C1 segment of cervical spinal cord (tissue), 14 donors: ENCODE measurements at regions not wholly inside any gene's neighbourhood (a gene's known extent, or its start where the extent isn't known, plus 50 kb on each side); places are given as distances from the start of the nearest gene placed in this dataset.

Source experiments
- DNase-seq, 14 donors: peaks; one replicate each; lab custom pipeline; 2025; lab: John Stamatoyannopoulos, UW

DNA sequence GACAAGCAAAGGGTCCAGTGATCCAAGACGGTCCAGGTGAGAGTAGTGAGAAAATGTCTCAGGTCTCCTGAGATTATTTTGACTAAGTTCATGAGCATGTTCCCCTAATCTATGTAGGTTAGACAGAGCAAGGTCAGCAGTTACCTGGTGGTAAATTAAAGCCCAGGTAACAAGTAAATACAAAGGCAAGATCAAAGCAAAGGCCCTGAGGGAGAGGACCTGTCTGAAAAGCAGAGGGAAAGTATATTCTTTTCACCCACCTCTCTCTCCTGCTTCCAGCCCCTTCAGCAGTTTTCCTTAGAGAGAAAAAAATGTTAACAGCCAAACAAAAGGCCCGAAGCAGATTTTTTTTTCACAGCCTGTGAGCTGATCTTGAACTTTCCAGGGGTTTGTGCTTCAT, 302.7 kb downstream of the MAP2K6 start:
- DNase-seq: no peak

DNA sequence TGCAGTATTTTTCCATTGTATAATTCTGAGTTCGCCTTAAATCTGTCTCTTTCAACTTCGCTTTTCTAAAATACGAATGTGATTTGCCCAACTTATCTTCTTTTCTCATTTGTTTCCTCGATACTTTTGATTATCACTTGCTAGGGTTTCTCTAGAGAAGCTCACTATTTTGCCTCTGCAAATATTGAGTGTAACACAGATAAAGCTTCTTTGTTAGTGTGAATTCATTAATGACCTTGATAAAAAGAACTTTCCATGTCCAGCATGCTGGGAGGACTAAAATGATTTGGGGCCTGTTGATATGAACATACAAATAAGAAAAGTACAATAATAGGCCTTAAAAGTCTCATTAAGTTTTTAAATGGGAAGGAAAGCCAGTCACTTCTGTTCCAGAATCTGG, 303.3 kb downstream of the MAP2K6 start:
- DNase-seq: no peak

DNA sequence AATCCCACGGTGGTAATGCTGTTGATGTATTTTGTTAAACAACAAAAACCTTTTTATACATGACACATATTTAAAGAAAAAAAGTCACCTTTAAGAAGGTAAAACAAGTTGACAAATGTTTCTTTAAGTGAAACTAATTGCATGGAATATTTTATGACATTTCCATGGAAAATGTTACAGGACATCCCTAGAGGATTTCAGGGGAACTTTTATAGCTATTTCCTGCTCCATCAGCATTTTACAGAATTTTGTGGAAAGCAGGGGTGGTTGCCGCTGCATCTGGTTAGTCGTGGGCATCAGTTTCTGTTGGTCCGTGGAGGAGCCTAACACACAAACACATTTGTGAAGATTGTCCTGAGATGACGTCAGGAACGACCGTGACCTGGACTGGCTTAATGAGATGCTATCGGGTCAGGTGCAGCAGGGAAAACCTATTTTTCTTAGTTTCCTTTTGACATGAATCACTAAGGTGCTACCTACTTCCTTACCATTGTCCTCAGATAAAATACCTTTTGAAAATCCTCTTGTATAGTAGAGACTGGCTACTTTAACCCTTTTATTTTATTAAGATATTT, 305.1 kb downstream of the MAP2K6 start:
- no peak for DNase-seq

DNA sequence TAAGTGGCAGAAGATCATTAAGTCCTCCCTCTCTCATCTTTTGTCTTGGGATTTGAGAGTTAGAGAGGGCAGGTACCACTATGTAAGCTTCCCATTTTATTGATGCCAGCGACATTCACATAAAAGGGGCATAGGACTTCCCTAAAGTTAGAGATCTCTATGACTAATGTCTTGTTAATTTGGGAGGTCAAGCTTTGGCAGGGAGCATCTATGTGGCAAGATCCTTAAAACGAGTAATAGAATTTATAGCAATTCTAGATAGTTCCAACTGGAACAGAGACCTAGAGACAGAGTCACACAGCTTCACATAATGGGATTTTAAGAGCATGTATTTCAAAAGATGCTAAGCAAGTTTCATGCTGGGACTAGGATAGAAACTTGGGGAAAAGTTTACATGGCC, 308.0 kb downstream of the MAP2K6 start:
- no peak for DNase-seq

DNA sequence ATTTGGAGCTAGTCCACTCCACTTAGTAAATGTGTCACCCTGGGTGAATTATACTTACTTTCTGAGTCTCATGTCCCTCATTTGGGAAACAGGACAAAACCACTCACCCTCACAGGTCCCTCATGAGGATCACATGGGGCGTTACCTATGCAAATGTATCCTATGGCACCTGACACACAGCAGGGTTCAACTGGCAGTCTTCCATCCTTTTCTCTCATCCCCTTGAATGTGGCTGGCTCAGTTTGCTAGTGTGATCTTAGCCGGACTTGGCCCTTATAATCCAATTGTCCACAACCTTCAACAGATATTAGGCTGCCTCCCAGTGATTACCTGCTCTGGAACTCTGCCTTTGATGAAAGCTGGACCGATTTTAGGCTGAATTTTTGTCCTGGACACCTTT, 308.8 kb downstream of the MAP2K6 start:
- DNase-seq: no peak

DNA sequence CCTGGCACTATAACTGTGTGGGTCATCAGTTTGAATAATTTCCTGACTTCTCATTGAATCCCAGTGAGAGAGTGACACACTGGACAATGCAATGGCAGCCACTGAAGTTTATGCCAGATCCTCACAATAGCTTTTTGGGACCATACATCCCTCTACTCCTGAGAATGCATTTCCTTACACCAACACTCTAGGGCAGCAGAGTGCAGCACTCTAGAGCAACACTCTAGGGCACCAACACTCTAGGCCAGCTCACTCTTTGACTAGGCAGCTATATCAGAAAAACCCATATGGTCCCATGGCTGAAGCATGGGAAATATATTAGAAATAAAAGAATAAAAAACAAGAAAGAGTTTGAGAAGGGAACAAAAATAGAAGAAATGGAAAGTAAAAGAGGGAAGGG, 309.2 kb downstream of the MAP2K6 start:
- no peak for DNase-seq

DNA sequence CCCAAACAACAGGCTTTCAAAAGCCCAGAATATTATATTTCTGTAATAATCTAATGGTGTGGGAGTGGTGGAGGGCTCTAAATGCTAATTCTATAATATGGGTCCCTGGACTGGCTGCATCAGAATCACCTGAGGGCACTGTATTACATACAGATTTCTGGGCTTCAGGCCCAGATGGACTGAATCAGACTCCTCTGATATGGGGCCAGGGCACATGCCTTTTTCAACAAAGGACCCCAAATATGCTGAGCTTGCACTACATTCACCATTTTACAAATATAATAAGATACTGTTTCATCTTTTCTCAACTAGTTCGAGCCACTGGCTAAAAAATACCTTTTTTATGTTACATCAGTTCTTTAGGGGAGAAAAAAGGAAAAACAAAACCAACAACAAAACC, 309.7 kb downstream of the MAP2K6 start:
- no peak for DNase-seq

DNA sequence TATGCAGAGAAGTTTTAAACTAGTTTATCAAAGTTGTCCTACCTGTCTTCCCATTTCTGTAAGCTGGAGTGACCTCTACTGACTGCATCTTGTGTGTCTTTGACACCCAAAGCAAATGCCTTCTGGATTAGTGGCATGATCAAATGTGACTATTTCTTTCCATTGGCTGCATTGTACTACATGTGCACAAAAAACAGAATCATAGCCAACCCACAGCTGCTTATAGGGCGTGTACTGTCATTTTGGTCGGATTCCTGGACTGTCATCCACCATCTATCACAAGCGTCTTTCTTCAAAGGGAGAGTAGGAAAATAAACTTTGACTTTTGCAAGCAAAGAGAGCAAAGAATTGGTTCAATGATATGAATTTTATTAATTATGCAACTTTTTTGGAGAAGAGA, 310.6 kb downstream of the MAP2K6 start:
- no peak for DNase-seq

DNA sequence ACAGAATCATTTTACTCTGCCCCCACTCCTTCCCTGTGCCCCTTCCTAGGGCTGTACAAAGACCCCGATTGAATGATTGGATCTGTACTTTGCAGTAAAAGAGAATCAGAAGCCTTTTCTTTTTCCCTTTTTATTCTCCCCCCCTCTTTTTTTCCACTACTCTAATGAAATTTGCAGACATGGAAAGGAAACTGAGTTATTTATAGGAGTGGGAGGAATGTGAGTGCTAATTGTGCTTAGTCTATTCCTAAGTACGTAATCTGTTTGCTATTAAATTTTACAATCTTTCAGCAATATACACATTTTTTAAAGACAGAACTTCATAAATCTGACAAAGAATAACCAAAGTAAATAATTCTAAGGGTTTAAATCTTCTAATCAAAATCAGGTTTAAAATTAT, 314.3 kb downstream of the MAP2K6 start:
- no peak for DNase-seq

DNA sequence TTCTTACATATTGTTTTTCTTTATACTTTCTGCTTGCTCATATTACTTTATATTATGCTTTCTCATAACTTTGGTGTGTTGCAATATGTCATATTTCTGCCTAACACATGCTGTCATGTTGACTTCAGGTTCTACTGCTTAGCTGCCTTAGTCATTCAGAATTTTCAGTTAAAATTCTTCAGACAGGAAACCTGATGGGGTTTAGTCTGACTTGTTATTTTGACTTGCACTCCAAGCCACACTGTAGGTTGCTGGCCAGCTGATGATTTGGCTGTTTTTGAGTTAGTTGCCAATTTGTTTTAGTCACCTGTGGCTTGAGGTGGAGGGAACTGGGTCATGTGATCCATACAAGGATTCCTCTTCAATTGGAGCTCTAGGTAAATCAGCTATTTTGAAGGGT, 315.4 kb downstream of the MAP2K6 start:
- no peak for DNase-seq

DNA sequence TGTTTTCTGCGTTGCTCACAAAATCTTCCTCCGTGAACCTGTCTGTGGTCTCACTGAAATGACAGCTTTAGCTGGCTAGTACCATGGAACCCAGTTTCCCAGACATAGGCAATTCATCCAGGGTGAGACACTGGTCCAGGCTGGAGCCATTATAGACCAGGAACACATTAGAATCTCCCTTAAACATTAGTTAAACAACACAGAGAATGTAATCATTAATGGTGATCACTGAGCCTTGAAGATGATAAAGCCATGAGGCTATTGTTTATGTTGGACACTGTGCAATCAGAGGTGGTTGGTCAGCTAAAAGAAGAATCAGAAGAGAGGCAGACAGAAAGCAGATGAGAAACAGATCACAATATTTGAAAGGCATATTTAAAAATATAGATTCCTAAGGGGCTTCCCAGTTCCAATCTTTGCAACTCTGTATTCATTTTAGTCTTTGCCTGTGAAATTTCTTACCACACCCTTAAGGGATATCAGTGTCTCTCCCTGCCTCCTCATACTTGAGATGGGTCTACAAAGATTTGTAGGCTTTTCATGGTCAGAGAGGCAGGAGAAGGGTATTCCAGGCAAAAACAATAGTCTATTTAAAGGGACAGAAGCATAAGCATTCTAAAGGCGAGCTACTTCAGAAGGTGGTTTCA, 317.9 kb downstream of the MAP2K6 start:
- no peak for DNase-seq

DNA sequence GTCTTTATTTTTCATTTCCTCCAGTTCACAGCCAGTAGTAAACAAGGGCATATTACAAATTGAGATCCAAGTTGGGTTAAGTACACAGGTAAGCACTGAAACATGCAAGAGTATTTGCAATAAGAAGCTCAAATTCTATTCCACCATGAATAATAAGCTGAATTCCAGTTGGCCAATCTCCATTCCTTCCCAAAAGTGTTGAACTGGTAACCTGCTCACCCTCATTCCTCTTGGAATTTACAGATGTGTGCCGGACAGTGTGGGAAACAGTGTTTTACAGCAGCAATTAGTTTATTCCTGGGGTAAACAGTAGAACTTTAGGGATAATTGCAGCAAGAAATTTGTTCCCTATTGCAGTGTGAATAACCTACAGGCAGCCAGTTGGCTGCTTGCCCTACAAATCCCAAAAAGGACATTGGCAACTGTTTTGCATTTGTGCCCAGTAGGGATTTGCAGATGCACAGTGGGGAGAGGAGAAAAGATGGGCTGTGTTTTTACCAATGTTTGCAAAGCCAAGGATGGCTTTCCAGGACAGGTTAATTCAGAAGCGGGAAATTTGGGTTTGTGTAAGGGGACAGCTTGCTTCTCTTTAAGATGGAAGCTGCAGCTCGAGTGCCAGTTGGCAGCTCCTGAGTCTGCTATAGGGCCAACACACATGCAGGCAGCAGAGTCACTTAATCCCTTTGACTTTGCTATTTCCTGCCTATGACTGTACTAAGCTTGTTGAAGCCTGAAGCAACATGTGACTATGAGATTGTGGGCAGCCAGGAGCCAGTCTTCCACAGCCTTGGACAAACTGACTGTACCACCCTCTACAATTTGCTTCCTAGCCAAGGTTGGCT, 318.9 kb downstream of the MAP2K6 start:
- peak in 1 of 14 donors; percentile 28 for DNase-seq

DNA sequence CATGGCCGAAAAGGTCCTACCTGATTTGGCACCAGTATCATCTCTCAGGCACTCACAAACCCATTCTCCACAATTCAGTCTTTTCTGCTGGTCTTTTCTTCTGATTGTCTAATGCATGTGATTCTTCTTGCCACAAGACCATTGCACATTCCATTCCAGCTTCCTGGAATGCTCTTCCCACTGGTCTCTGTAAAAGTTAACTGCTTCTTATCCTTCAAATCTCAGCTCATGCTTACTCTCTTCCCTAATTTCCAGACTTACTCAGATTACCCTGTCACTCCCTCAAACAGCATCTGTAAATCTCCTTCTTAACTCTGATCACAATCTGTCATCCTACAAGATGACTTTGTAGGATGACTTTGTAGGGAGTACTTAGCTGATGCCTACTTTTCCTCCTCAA, 320.2 kb downstream of the MAP2K6 start:
- DNase-seq: no peak

DNA sequence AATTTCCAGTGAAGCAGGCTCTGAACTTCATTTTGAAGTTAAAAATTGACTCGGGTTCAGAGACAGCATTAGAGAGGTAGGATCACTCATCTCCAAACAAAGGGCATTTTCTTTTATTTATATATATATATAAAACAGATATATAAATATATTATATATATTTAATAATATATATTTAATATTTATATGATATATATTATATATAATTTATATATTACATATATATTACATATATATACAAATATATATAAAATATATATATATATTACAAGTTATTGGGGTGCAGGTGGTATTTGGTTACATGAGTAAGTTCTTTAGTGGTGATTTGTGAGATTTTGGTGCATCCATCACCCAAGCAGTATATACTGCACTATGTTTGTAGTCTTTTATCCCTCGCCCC, 320.8 kb downstream of the MAP2K6 start:
- no peak for DNase-seq

DNA sequence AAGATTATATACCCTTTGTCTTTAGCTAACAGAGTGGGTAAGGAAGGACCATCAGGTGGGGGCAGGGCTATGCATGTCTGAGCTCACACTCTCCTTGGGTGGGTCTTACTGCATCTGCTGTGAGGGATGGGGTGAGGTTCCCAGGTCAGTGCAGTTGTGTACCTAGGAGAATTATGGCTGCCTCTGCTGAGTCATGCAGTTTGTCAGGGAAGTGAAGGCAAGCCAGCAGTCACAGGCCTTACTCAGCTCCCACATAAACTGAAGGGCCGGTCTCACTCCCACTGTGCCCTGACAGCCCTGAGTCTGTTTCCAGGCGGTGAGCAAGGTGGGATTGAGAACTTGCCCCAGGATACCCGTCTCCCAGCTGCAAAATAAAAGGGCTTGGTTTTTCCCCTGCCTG, 328.6 kb downstream of the MAP2K6 start:
- DNase-seq: no peak

DNA sequence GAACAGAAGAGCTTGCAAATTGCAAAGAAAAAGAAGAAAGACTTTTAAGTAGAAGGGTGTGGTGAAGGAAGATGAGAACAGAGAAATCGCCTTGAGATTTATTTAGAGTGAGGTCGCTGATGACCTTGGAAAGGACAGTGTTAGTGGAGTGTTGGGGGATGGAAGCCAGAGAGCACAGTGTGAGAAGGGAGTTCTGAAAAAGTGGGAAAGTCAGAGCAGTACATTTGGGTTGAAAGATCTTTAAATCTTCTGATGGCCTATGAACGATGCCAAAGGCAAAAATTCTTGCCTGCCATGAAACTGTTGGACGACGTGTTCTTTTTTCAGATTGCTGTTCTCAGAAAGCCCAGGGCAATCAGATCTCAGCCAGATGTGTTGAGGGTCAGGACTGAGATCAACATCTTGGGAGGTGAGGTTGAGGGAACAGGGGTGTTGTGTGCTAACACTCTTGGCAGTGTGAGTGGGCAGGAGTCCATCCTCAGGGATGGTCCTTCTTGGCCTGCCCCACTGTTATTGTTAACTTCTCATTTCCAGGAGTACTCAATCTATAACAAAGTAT, 330.1 kb downstream of the MAP2K6 start:
- no peak for DNase-seq

DNA sequence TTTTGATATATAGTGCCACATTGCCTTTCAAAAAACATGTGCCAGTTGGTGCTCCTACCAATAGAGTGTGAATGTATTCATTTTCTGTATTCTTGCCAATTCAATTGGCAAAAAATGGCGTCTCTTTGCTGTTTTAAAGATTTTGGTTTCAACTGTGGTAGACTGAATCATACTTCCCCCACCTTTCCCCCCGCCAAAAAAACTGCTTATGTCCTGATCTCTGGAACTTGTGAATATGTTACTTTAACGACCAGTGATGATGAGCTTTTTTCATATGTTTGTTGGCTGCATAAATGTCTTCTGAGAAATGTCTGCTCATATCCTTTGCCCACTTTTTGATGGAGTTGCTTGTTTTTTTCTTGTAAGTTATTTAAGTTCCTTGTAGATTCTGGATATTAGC, 325.1 kb upstream of the KCNJ16 start:
- no peak for DNase-seq

DNA sequence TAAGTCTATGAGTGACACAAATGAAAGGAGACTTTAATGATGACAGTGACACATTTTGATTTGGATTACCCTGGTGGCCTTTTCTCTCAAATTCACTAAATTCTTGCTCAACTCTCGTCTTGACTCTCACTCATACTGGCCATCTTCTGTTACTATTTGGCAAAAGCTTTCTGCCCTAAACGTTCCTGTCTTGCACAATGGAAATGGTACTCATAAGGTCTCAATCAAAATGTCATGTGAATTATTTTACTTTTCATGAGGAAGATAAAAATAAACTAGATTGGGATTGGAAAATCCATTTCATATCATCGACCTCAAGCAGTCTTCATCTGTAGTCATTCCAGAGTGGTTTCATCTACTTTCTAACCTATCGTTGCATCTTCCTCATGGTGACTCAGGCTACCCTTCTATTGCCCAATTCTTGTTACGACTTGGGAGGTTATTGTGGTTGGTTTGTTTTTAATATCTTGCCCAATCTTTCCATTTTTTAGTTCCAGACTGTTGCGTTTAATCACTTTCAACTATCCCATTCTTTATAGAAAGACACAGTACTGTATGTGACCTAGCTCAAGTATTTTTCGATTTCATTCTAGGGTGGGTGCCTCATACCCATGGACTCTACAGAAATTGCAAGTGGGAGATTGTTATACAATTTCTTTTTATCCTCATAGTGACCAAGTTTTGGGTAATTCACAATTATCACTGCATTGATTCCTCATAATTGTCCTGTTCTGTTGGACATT, 317.2 kb upstream of the KCNJ16 start:
- DNase-seq: no peak

DNA sequence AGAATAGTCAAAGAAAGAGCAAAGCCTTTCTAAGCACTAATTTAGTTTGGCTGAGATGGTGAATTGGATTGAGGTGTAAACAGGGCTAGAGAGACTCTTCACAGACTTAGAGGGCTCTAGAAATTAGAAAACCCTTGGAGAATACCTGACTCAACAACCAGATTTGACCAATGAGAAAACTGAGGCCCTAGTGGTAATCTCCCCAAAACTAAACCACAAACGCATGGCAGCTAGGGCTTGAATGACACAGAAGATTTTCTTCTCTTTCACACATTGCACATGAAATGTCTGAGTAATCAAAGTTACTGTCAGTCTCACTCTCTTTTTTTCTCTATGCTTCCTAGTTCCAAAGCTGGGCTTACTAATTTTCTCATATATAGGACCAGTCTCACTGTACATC, 314.5 kb upstream of the KCNJ16 start:
- no peak for DNase-seq

DNA sequence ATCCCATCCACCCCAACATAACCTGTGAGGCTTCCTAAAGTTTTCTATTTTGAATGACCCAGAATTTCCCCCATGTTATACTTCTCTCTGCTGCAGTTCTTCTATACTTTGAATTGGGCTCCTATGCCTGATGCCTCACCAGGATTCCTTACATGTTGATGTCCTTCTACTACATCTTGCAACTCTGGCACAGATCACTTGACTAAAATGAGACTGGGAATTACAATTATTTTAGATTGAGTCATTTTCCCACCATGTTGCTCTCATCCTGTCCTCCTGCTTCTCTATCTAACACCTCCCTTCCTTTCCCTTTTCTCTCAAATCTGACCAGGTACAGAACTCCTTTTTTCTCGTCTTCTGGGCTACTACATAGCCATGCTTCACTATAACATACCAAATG, 314.0 kb upstream of the KCNJ16 start:
- no peak for DNase-seq

DNA sequence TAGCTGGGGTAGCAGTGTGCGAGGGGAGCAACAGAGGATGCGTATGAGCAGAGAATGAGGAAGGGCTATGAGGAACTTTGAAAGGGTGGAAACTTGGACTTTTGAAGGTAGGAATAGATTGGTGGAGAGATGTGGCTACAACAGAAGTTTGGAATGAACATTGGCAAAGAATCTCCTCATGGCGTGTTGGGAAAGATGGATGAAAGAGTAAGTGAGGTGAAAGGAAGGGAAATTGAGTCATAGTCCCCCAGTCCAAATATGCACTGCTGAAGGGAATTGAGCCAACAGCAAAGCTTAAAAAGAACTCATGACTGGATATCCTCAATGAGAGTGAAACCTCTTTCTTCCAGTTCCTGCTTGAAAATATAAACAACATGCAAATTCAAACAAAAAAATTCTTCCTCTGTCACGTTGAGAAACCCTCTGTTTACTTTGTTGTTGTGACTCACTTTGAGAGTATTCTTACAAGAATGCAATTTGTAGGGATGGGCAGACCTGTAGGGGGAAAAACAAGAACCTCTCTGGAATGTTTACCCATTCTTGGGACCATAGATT, 313.2 kb upstream of the KCNJ16 start:
- DNase-seq: no peak

DNA sequence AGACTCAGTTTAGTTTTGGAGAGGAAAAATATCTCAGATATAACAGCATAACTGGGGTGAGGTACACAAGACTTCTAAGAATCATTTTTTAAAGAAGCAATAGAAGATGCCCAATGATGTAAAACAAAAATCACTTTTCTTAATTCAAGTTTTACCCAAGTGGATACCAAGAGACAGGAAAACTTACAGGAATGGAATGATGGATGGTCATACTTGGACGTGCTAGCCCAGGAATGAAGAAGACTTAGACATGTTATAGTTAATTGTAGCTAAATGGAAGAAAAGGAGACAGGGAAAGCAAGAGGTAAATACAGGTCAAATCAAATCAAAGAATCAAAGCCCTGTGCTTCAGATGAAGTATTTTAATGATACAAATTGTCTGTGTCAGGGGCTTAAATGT, 312.7 kb upstream of the KCNJ16 start:
- no peak for DNase-seq
